NT2/D1 (cell line): ENCODE measurements at regions not wholly inside any gene's neighbourhood (a gene's known extent, or its start where the extent isn't known, plus 50 kb on each side); places are given as distances from the start of the nearest gene placed in this dataset.

Experiments used
- SUZ12 ChIP-seq: IDR thresholded peaks from 2 replicates; pipeline ENCODE4 v1.6.1; 2011; ENCODE audit not compliant: insufficient read length, insufficient read depth; ENCODE audit errors: extremely low read depth
- YY1 ChIP-seq: IDR thresholded peaks from 2 replicates; pipeline ENCODE4 v1.6.1; 2011; ENCODE audit not compliant: insufficient read length, insufficient read depth
- ZNF274 ChIP-seq: IDR thresholded peaks from 2 replicates; pipeline ENCODE4 v1.6.1; 2011; ENCODE audit warnings: mild to moderate bottlenecking, low read depth, low read length

DNA sequence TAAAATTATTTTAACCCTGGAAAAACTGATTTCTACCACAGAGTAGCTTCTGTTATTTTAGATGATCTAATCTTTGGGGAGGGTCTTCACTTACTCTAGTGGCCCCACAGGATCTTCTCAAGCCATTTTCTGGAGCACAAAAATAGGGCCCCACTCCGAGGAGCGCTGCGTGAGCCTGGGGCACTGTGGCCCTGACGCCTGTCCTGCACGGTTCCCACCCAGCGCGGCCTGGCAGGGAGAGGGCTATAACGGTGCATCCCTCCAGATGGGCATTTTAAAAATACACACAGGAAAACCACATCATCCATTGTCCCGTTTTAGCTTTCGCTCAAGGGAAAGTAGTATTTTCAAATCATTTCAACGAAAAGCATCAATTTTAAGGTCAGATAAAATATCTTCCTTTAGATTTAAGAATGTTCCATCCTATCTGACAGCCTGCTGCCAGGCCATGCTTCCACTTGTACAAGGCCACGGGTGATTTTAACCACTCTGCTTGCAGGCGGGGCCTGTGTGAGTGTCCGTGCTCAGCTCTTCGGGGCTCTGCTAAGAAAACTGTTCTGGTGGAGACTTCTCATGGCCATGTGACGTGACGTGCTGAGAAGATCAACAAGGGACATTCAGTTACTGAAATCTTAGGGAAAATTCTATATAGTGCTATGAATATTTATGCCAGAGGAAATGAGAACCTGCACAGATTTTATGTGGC lies 683.8 kb upstream of the SGCG start:
- TF ChIP-seq YY1: no peak
- no peak for TF ChIP-seq ZNF274
- no peak for TF ChIP-seq SUZ12
